A673 (cell line): ENCODE measurements at regions not wholly inside any gene's neighbourhood (a gene's known extent, or its start where the extent isn't known, plus 50 kb on each side); places are given as distances from the start of the nearest gene placed in this dataset.

Experiments used
- BruUV-seq: library from RNA; stranded (reverse); fragments of 400-500 nt; replicated peaks from 2 replicates; lab custom pipeline; 2021; lab: Mats Ljungman, UMichigan
- CTCF ChIA-PET: fragments of 300-600 bp; sonication (Branson Sonifier 250); formaldehyde crosslinking; loops from one replicate; lab custom pipeline; 2022; ENCODE audit warnings: antibody characterized with exemption; lab: Charles Lee
- POLR2A ChIA-PET: fragments of 300-600 bp; sonication (Branson Sonifier 250); formaldehyde crosslinking; loops from one replicate; lab custom pipeline; 2022; ENCODE audit warnings: antibody characterized with exemption; ENCODE audit not compliant: low non-redundant PET; lab: Charles Lee
- DNase-seq: peaks from one replicate; pipeline ENCODE4 v3.0.0-alpha.2; 2015; ENCODE audit warnings: low spot score
- H3K27ac ChIP-seq: fragments of 200-600 bp; sonication (generic); 2 replicates; pipeline ENCODE4 v1.5.1; 2016; ENCODE audit warnings: mixed run types, low read depth, mild to moderate bottlenecking, mixed read lengths, antibody characterized with exemption, low read length; ENCODE audit not compliant: poor library complexity, severe bottlenecking
- H3K27me3 ChIP-seq: fragments of 200-600 bp; sonication (generic); replicated peaks from 2 replicates; pipeline ENCODE4 v1.6.1; 2017; ENCODE audit warnings: mixed run types, low read depth, mild to moderate bottlenecking, mixed read lengths, antibody characterized with exemption, low read length; ENCODE audit not compliant: insufficient read depth, poor library complexity
- H3K36me3 ChIP-seq: fragments of 200-600 bp; sonication (generic); 2 replicates; pipeline ENCODE4 v1.6.1; 2016; ENCODE audit warnings: mixed run types, mild to moderate bottlenecking, mixed read lengths, antibody characterized with exemption, low read length; ENCODE audit not compliant: insufficient read depth, poor library complexity, severe bottlenecking
- H3K4me1 ChIP-seq: fragments of 200-600 bp; sonication (generic); 2 replicates; pipeline ENCODE4 v1.6.1; 2017; ENCODE audit warnings: mixed run types, mild to moderate bottlenecking, mixed read lengths, antibody characterized with exemption, low read length; ENCODE audit not compliant: insufficient read depth, poor library complexity, severe bottlenecking
- H3K4me3 ChIP-seq: fragments of 200-600 bp; sonication (generic); 2 replicates; pipeline ENCODE4 v1.5.1; 2016; ENCODE audit warnings: low read depth, mixed run types, mild to moderate bottlenecking, mixed read lengths, low read length; ENCODE audit not compliant: poor library complexity, severe bottlenecking
- H3K9me3 ChIP-seq: fragments of 200-600 bp; sonication (generic); 2 replicates; pipeline ENCODE4 v1.6.1; 2016; ENCODE audit warnings: mixed run types, low read depth, mild to moderate bottlenecking, mixed read lengths, antibody characterized with exemption, low read length; ENCODE audit not compliant: poor library complexity, severe bottlenecking
- CTCF ChIP-seq: fragments of 300-800, 200-600 bp; sonication (generic); conservative IDR thresholded peaks from 2 replicates; pipeline ENCODE4 v1.5.1; 2017; ENCODE audit warnings: low read depth, mild to moderate bottlenecking, antibody characterized with exemption, low read length, moderate library complexity, mixed read lengths
- EZH2 ChIP-seq: fragments of 200-600 bp; sonication (generic); IDR thresholded peaks from 2 replicates; pipeline ENCODE4 v1.6.1; 2017; ENCODE audit warnings: borderline replicate concordance, low read depth, mild to moderate bottlenecking, mixed read lengths, antibody characterized with exemption, low read length; ENCODE audit not compliant: poor library complexity, severe bottlenecking
- intact Hi-C: fragments of 100-400 bp; cut with micrococcal nuclease; formaldehyde crosslinking; loops from one replicate; pipeline ENCODE4 v1.10.0; 2022; ENCODE audit not compliant: unreplicated experiment

GRCh38 chr6:148214667-148215066 is 128.0 kb upstream of the SASH1 start:
- no peak for TF ChIP-seq EZH2
- no peaks in the 10 kb centered on the region for H3K9me3 ChIP-seq
- H3K4me1 ChIP-seq: no peaks in the 10 kb centered on the region
- ChIA-PET CTCF (no interaction called here), POLR2A (interaction anchor here (0.6 kb wide), 1 partner anchor 739 kb away, joined by 7 read pairs; no protein-coding TSS in a partner anchor)
- DNase-seq: no peak
- intact Hi-C loops: no loop called here
- H3K27me3 ChIP-seq: no peaks in the 10 kb centered on the region
- no TSS peak for BruUV-seq
- H3K4me3 ChIP-seq: no peak overlapping the region
- H3K27ac ChIP-seq: no peak overlapping the region
- H3K36me3 ChIP-seq: no peaks in the 10 kb centered on the region

- intact Hi-C loops: no loop called here
- Histone ChIP-seq H3K27me3 (no peaks in the 10 kb centered on the region), H3K4me3 (no peak overlapping the region), H3K4me1 (no peaks in the 10 kb centered on the region), H3K27ac (no peak overlapping the region), H3K9me3 (no peaks in the 10 kb centered on the region), H3K36me3 (no peaks in the 10 kb centered on the region)
- POLR2A ChIA-PET: no interaction called here
- TF ChIP-seq CTCF (no peak), EZH2 (no peak)
- BruUV-seq: no TSS peak
- no peak for DNase-seq
- CTCF ChIA-PET: no interaction called here
These were observed 125.6 kb upstream of the SASH1 start for GRCh38 chr6:148217051-148217450.

- Histone ChIP-seq H3K4me3 (no peak overlapping the region), H3K4me1 (no peaks in the 10 kb centered on the region), H3K27me3 (no peaks in the 10 kb centered on the region), H3K36me3 (no peaks in the 10 kb centered on the region), H3K27ac (no peak overlapping the region), H3K9me3 (no peaks in the 10 kb centered on the region)
- intact Hi-C loops: no loop called here
- ChIA-PET POLR2A (no interaction called here), CTCF (interaction anchor here (0.7 kb wide), 1 partner anchor 30 kb away, joined by 4 read pairs; no protein-coding TSS in a partner anchor)
- no peak for DNase-seq
- TF ChIP-seq EZH2 (no peak), CTCF (no peak)
- no TSS peak for BruUV-seq
These were observed 124.7 kb upstream of the SASH1 start for GRCh38 chr6:148217921-148218320.
